ENCODE measurements at regions not wholly inside any gene's neighbourhood (a gene's known extent, or its start where the extent isn't known, plus 50 kb on each side); places are given as distances from the start of the nearest gene placed in this dataset.
A peak's percentile ranks its signal among the peaks of the same experiment; 100 is the strongest.

- no peak overlapping the region for H3K4me3 ChIP-seq (ENCODE audit: low read length)
- no peaks in the 10 kb centered on the region for H3K27me3 ChIP-seq (replicated peaks; ENCODE audit: control insufficient read depth, insufficient read depth, low read length)
- DNase-seq (ENCODE audit: low read depth): no peak
Observed at GRCh38 chr2:35314049-35314448, 1041.5 kb upstream of the CRIM1 start.

DNA sequence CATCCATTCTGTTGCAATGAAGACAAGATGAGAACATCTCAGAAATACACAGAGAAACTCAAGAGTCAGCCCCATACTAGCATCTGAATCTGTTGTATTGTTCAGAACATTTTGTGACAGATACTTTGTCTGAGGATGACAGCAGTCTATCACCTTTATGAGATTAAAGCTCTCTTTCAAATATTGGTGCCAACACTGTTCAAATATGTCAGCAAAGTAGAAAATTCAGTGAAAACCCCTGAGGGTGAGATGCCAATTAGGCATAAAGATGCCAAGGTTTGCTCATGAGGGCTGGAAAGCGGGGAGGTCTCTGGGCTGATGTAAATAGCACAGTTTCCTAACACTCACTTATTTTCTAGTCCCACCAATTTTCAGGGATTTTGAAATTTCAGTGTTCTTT lies 1054.2 kb upstream of the CRIM1 start:
- H3K4me1 ChIP-seq (ENCODE audit: control insufficient read depth, insufficient read depth, low read length): no peaks in the 10 kb centered on the region

More at GRCh38 chr2:35314049-35314448, 1041.5 kb upstream of the CRIM1 start:
- Histone ChIP-seq H3K4me1 (ENCODE audit: control insufficient read depth, insufficient read depth, low read length) (no peaks in the 10 kb centered on the region), H3K9me3 (ENCODE audit: control insufficient read depth, low read length) (no peaks in the 10 kb centered on the region), H3K9ac (ENCODE audit: low read length) (no peak overlapping the region), H3K36me3 (ENCODE audit: control insufficient read depth, insufficient read depth, low read length, severe bottlenecking) (no peaks in the 10 kb centered on the region)

DNA sequence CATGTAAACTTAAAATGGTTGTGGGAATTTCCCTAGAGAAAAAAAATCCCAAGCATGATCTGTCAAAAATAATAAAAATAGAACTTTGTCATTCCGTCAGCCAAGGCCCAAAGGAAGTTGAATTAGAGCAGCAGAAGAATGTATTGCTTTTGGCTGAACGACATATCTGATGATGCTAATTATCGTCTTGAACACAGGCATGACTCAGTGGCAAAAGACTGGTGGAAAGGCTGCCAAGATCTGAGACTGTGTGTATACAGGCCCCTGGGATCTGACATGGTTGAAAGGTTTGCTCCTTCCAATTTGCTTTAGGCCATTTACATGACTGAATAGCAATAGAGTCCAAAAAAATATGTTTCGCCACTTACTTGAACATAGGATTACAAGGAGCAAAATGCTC lies 1057.1 kb upstream of the CRIM1 start:
- Histone ChIP-seq H3K4me3 (ENCODE audit: low read length) (no peak overlapping the region), H3K9me3 (ENCODE audit: control insufficient read depth, low read length) (no peaks in the 10 kb centered on the region), H3K4me1 (ENCODE audit: control insufficient read depth, insufficient read depth, low read length) (no peaks in the 10 kb centered on the region), H3K27me3 (replicated peaks; ENCODE audit: control insufficient read depth, insufficient read depth, low read length) (no peaks in the 10 kb centered on the region), H3K36me3 (ENCODE audit: control insufficient read depth, insufficient read depth, low read length, severe bottlenecking) (no peaks in the 10 kb centered on the region), H3K9ac (ENCODE audit: low read length) (no peak overlapping the region)
- peak; percentile 59 for DNase-seq (ENCODE audit: low read depth)

More for the DNA sequence above, 1054.2 kb upstream of the CRIM1 start:
- DNase-seq (ENCODE audit: low read depth): no peak
- Histone ChIP-seq H3K27me3 (replicated peaks; ENCODE audit: control insufficient read depth, insufficient read depth, low read length) (no peaks in the 10 kb centered on the region), H3K9me3 (ENCODE audit: control insufficient read depth, low read length) (no peaks in the 10 kb centered on the region), H3K36me3 (ENCODE audit: control insufficient read depth, insufficient read depth, low read length, severe bottlenecking) (no peaks in the 10 kb centered on the region), H3K4me3 (ENCODE audit: low read length) (no peak overlapping the region), H3K9ac (ENCODE audit: low read length) (no peak overlapping the region)

DNA sequence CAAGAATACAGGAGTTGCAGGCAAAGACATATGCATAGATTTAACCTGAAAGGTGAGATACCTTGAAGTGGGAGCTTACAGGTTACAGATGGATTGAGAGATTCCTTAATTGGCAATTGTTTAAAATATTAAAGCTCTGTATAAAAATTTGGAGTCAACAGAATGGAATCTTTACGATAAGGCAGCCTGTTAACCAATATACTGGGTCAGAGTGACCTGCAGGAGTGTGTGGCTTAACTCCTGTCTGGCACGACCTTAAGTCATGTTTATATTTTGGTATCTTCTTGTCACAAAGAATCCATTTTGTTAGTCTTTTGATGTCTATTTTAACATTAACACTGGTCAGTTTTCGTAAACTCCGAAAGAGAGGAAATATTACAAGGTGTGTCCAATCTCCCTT lies 1058.2 kb upstream of the CRIM1 start:
- H3K4me1 ChIP-seq (ENCODE audit: control insufficient read depth, insufficient read depth, low read length): no peaks in the 10 kb centered on the region
- DNase-seq (ENCODE audit: low read depth): no peak
- H3K36me3 ChIP-seq (ENCODE audit: control insufficient read depth, insufficient read depth, low read length, severe bottlenecking): no peaks in the 10 kb centered on the region
- H3K9ac ChIP-seq (ENCODE audit: low read length): no peak overlapping the region
- no peaks in the 10 kb centered on the region for H3K9me3 ChIP-seq (ENCODE audit: control insufficient read depth, low read length)
- H3K4me3 ChIP-seq (ENCODE audit: low read length): no peak overlapping the region
- H3K27me3 ChIP-seq (replicated peaks; ENCODE audit: control insufficient read depth, insufficient read depth, low read length): no peaks in the 10 kb centered on the region

GRCh38 chr2:35294636-35295263 lies 1060.8 kb upstream of the CRIM1 start:
- H3K36me3 ChIP-seq (ENCODE audit: control insufficient read depth, insufficient read depth, low read length, severe bottlenecking): no peaks in the 10 kb centered on the region
- H3K9me3 ChIP-seq (ENCODE audit: control insufficient read depth, low read length): no peaks in the 10 kb centered on the region
- no peak overlapping the region for H3K4me3 ChIP-seq (ENCODE audit: low read length)
- DNase-seq (ENCODE audit: low read depth): no peak
- H3K9ac ChIP-seq (ENCODE audit: low read length): no peak overlapping the region
- no peaks in the 10 kb centered on the region for H3K27me3 ChIP-seq (replicated peaks; ENCODE audit: control insufficient read depth, insufficient read depth, low read length)
- no peaks in the 10 kb centered on the region for H3K4me1 ChIP-seq (ENCODE audit: control insufficient read depth, insufficient read depth, low read length)

- no peaks in the 10 kb centered on the region for H3K27me3 ChIP-seq (replicated peaks; ENCODE audit: control insufficient read depth, insufficient read depth, low read length)
- no peak for DNase-seq (ENCODE audit: low read depth)
- H3K36me3 ChIP-seq (ENCODE audit: control insufficient read depth, insufficient read depth, low read length, severe bottlenecking): no peaks in the 10 kb centered on the region
- no peak overlapping the region for H3K4me3 ChIP-seq (ENCODE audit: low read length)
- H3K9me3 ChIP-seq (ENCODE audit: control insufficient read depth, low read length): no peaks in the 10 kb centered on the region
- H3K9ac ChIP-seq (ENCODE audit: low read length): no peak overlapping the region
- H3K4me1 ChIP-seq (ENCODE audit: control insufficient read depth, insufficient read depth, low read length): no peaks in the 10 kb centered on the region
Observed at GRCh38 chr2:35293261-35293660, 1062.3 kb upstream of the CRIM1 start.

GRCh38 chr2:35292199-35292598 lies 1063.4 kb upstream of the CRIM1 start:
- no peaks in the 10 kb centered on the region for H3K36me3 ChIP-seq (ENCODE audit: control insufficient read depth, insufficient read depth, low read length, severe bottlenecking)
- H3K9me3 ChIP-seq (ENCODE audit: control insufficient read depth, low read length): no peaks in the 10 kb centered on the region
- no peak for DNase-seq (ENCODE audit: low read depth)
- no peaks in the 10 kb centered on the region for H3K27me3 ChIP-seq (replicated peaks; ENCODE audit: control insufficient read depth, insufficient read depth, low read length)
- H3K9ac ChIP-seq (ENCODE audit: low read length): no peak overlapping the region
- no peaks in the 10 kb centered on the region for H3K4me1 ChIP-seq (ENCODE audit: control insufficient read depth, insufficient read depth, low read length)
- H3K4me3 ChIP-seq (ENCODE audit: low read length): no peak overlapping the region

DNA sequence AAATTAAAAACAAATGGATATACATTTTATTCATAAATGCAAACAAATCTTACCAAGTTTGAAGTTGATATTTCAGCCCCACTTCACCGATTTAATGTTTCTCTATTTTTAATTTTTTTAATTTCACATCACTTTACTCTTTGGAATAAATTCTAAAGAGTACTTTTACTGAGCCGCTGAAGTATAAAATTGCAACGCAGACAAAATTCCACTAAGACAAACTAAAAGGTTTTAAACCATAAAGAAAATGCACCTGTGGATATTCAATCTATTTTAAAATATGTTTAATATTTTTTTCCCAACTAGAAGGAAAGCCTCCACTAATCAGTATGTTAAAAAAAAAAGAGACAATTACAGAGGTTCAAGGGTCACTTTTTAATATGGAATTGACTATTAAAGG lies 1073.9 kb upstream of the CRIM1 start:
- Histone ChIP-seq H3K9me3 (ENCODE audit: control insufficient read depth, low read length) (no peaks in the 10 kb centered on the region), H3K4me1 (ENCODE audit: control insufficient read depth, insufficient read depth, low read length) (no peaks in the 10 kb centered on the region), H3K9ac (ENCODE audit: low read length) (no peak overlapping the region), H3K36me3 (ENCODE audit: control insufficient read depth, insufficient read depth, low read length, severe bottlenecking) (no peaks in the 10 kb centered on the region), H3K27me3 (replicated peaks; ENCODE audit: control insufficient read depth, insufficient read depth, low read length) (no peaks in the 10 kb centered on the region), H3K4me3 (ENCODE audit: low read length) (no peak overlapping the region)
- no peak for DNase-seq (ENCODE audit: low read depth)

GRCh38 chr2:35255826-35256225 lies 1099.8 kb upstream of the CRIM1 start:
- Histone ChIP-seq H3K4me1 (ENCODE audit: control insufficient read depth, insufficient read depth, low read length) (no peaks in the 10 kb centered on the region), H3K9ac (ENCODE audit: low read length) (no peak overlapping the region), H3K4me3 (ENCODE audit: low read length) (no peak overlapping the region), H3K36me3 (ENCODE audit: control insufficient read depth, insufficient read depth, low read length, severe bottlenecking) (no peaks in the 10 kb centered on the region), H3K27me3 (replicated peaks; ENCODE audit: control insufficient read depth, insufficient read depth, low read length) (no peaks in the 10 kb centered on the region), H3K9me3 (ENCODE audit: control insufficient read depth, low read length) (no peaks in the 10 kb centered on the region)
- DNase-seq (ENCODE audit: low read depth): no peak

DNA sequence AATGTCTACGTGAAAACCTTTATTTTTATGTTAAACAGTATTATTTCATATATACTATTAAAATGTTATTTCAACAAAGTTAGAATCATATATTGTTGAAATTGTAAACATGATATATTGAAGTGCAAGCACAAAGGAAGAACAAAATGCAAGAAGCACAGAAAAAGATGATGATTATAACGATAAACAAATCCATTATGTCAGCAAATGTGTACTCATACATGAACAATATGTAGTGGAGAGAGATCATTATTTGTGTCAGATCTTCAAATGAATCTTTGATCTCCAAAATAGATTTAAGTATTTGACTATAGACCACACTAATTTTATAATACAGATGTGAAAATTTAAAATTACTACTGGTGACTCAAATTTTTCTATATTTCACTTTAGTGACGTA lies 1104.4 kb upstream of the CRIM1 start:
- no peak for DNase-seq (ENCODE audit: low read depth)
- H3K27me3 ChIP-seq (replicated peaks; ENCODE audit: control insufficient read depth, insufficient read depth, low read length): no peaks in the 10 kb centered on the region
- H3K36me3 ChIP-seq (ENCODE audit: control insufficient read depth, insufficient read depth, low read length, severe bottlenecking): no peaks in the 10 kb centered on the region
- no peaks in the 10 kb centered on the region for H3K9me3 ChIP-seq (ENCODE audit: control insufficient read depth, low read length)
- no peaks in the 10 kb centered on the region for H3K4me1 ChIP-seq (ENCODE audit: control insufficient read depth, insufficient read depth, low read length)
- H3K4me3 ChIP-seq (ENCODE audit: low read length): no peak overlapping the region
- H3K9ac ChIP-seq (ENCODE audit: low read length): no peak overlapping the region

- Histone ChIP-seq H3K36me3 (ENCODE audit: control insufficient read depth, insufficient read depth, low read length, severe bottlenecking) (no peaks in the 10 kb centered on the region), H3K9ac (ENCODE audit: low read length) (no peak overlapping the region), H3K4me1 (ENCODE audit: control insufficient read depth, insufficient read depth, low read length) (no peaks in the 10 kb centered on the region), H3K27me3 (replicated peaks; ENCODE audit: control insufficient read depth, insufficient read depth, low read length) (no peaks in the 10 kb centered on the region), H3K9me3 (ENCODE audit: control insufficient read depth, low read length) (no peaks in the 10 kb centered on the region), H3K4me3 (ENCODE audit: low read length) (no peak overlapping the region)
- no peak for DNase-seq (ENCODE audit: low read depth)
Observed at GRCh38 chr2:35246702-35247101, 1108.9 kb upstream of the CRIM1 start.

GRCh38 chr2:35228584-35228983 lies 1127.0 kb upstream of the CRIM1 start:
- DNase-seq (ENCODE audit: low read depth): no peak
- H3K4me1 ChIP-seq (ENCODE audit: control insufficient read depth, insufficient read depth, low read length): no peaks in the 10 kb centered on the region
- H3K9ac ChIP-seq (ENCODE audit: low read length): no peak overlapping the region
- H3K9me3 ChIP-seq (ENCODE audit: control insufficient read depth, low read length): peaks cover 4% of the 10 kb centered on the region
- no peaks in the 10 kb centered on the region for H3K27me3 ChIP-seq (replicated peaks; ENCODE audit: control insufficient read depth, insufficient read depth, low read length)
- no peaks in the 10 kb centered on the region for H3K36me3 ChIP-seq (ENCODE audit: control insufficient read depth, insufficient read depth, low read length, severe bottlenecking)
- H3K4me3 ChIP-seq (ENCODE audit: low read length): no peak overlapping the region
